ENCODE measurements at regions not wholly inside any gene's neighbourhood (a gene's known extent, or its start where the extent isn't known, plus 50 kb on each side); places are given as distances from the start of the nearest gene placed in this dataset.
A peak's percentile ranks its signal among the peaks of the same experiment; 100 is the strongest.

DNA sequence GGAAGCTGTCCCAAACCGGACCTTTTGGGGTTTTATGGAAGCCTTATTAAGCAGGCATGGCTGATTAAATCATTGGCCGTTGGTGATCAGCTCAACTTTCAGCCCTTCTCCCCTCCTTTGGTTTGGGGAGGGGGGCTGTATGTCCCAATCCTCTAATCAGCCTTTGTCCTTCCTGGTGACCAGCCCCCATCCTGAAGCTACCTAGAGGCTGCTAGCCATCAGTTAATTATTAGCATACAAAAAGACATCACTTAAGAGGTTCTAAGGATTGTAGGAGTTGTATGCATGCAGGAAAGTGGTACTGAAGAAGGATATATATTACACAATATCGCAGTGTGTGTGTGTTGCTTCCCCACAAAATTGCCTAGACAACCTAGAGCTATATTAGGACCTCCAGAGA, 553.3 kb upstream of the FZD8 start:
- H3K9me3 ChIP-seq: no peaks in the 10 kb centered on the region
- no peaks in the 10 kb centered on the region for H3K4me1 ChIP-seq
- no peak overlapping the region for H3K27ac ChIP-seq
- no peak for TF ChIP-seq POLR2A (IDR thresholded peaks at IDR 0.05)
- TF ChIP-seq, protein P1, sequence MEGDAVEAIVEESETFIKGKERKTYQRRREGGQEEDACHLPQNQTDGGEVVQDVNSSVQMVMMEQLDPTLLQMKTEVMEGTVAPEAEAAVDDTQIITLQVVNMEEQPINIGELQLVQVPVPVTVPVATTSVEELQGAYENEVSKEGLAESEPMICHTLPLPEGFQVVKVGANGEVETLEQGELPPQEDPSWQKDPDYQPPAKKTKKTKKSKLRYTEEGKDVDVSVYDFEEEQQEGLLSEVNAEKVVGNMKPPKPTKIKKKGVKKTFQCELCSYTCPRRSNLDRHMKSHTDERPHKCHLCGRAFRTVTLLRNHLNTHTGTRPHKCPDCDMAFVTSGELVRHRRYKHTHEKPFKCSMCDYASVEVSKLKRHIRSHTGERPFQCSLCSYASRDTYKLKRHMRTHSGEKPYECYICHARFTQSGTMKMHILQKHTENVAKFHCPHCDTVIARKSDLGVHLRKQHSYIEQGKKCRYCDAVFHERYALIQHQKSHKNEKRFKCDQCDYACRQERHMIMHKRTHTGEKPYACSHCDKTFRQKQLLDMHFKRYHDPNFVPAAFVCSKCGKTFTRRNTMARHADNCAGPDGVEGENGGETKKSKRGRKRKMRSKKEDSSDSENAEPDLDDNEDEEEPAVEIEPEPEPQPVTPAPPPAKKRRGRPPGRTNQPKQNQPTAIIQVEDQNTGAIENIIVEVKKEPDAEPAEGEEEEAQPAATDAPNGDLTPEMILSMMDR (IDR thresholded peaks at IDR 0.05 in 4 of 5, conservative IDR thresholded peaks at IDR 0.05 in 1 of 5): no peak
- DNase-seq (no peak), ATAC-seq (no peak)
- no peaks in the 10 kb centered on the region for H3K27me3 ChIP-seq
- intact Hi-C loops (cut with DNase I; ENCODE audit: low total_unique reads) (no loop called here), in situ Hi-C loops (cut with MboI; ENCODE audit: low sequenced_read_pairs in 4 of 4) (no loop called here)
- no peak overlapping the region for H3K4me3 ChIP-seq
- H3K36me3 ChIP-seq: no peaks in the 10 kb centered on the region

DNA sequence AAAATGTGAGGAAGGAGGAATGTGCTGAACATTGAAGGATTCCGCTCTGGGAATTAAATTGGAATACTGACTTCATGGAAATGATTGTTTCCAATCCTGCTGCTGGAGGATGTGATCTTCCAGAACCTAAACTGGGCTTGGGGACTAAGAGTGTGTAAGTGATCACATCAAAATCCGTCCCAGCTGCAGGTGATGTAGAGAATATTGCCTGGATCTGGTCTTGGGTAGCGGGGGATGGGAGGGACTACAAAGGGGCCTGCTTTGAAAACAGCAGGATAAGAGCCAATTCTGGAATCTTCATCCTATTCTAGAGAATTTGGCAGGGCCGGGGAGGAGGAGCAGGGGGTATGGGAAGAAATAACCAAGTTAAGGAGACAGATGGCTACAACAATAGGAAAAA, 552.2 kb upstream of the FZD8 start:
- Histone ChIP-seq H3K27me3 (no peaks in the 10 kb centered on the region), H3K27ac (no peak overlapping the region), H3K4me3 (no peak overlapping the region), H3K4me1 (no peaks in the 10 kb centered on the region), H3K36me3 (no peaks in the 10 kb centered on the region), H3K9me3 (no peaks in the 10 kb centered on the region)
- no peak for DNase-seq
- TF ChIP-seq, protein P1 (IDR thresholded peaks at IDR 0.05 in 4 of 5, conservative IDR thresholded peaks at IDR 0.05 in 1 of 5): no peak
- no peak for ATAC-seq
- in situ Hi-C loops (cut with MboI; ENCODE audit: low sequenced_read_pairs in 4 of 4) (no loop called here), intact Hi-C loops (cut with DNase I; ENCODE audit: low total_unique reads) (no loop called here)

DNA sequence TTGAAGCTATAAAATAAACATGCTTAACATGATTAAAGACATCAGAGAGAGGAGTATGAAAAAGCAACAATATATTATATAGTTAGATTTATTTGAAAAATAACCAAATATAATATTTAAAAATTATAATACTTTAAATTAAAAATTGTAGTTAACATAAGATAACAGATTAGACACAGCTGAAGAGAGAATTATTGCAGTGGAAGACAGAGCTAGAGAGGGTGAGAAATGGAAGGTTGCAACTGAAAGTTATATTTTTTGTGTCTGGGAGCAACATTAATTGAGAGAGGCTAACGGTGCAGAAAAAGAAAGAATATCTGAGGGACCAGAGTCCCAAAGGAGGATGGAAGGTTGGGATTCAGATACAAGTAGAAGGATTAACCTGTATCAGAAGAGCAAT, 548.9 kb upstream of the FZD8 start:
- H3K27me3 ChIP-seq: no peaks in the 10 kb centered on the region
- H3K9me3 ChIP-seq: no peaks in the 10 kb centered on the region
- H3K4me3 ChIP-seq: no peak overlapping the region
- no peaks in the 10 kb centered on the region for H3K36me3 ChIP-seq
- in situ Hi-C loops (cut with MboI; ENCODE audit: low sequenced_read_pairs in 4 of 4): no loop called here
- H3K4me1 ChIP-seq: no peaks in the 10 kb centered on the region
- H3K27ac ChIP-seq: no peak overlapping the region
- intact Hi-C loops (cut with DNase I; ENCODE audit: low total_unique reads): no loop called here
- no peak for DNase-seq
- TF ChIP-seq, protein P1 (IDR thresholded peaks at IDR 0.05 in 4 of 5, conservative IDR thresholded peaks at IDR 0.05 in 1 of 5): no peak
- no peak for TF ChIP-seq POLR2A (IDR thresholded peaks at IDR 0.05)
- ATAC-seq: no peak

DNA sequence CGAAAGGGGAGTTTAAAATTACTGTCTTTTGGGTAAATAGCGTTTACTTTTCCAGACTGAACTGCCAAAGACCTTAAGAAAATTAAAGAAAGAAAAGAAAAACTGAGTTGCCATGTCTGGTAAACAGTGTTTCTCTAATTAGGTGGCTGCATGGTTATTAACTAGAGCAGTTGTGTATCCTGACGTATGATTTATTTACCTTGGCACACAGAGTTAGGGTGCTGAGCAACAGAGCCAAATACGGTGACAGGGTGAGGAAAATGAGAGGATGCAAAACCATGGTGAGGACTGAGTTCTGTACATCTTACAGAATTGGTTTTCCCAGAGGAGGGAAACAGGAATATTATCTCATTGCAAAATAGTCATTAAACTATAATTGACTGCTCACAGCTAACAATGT, 546.4 kb upstream of the FZD8 start:
- intact Hi-C loops (cut with DNase I; ENCODE audit: low total_unique reads): no loop called here
- no peak for DNase-seq
- Histone ChIP-seq H3K36me3 (no peaks in the 10 kb centered on the region), H3K9me3 (no peaks in the 10 kb centered on the region), H3K27ac (no peak overlapping the region), H3K27me3 (no peaks in the 10 kb centered on the region), H3K4me1 (no peaks in the 10 kb centered on the region), H3K4me3 (no peak overlapping the region)
- TF ChIP-seq, protein P1 (IDR thresholded peaks at IDR 0.05 in 4 of 5, conservative IDR thresholded peaks at IDR 0.05 in 1 of 5): no peak
- TF ChIP-seq POLR2A (IDR thresholded peaks at IDR 0.05): no peak
- in situ Hi-C loops (cut with MboI; ENCODE audit: low sequenced_read_pairs in 4 of 4): no loop called here
- no peak for ATAC-seq

DNA sequence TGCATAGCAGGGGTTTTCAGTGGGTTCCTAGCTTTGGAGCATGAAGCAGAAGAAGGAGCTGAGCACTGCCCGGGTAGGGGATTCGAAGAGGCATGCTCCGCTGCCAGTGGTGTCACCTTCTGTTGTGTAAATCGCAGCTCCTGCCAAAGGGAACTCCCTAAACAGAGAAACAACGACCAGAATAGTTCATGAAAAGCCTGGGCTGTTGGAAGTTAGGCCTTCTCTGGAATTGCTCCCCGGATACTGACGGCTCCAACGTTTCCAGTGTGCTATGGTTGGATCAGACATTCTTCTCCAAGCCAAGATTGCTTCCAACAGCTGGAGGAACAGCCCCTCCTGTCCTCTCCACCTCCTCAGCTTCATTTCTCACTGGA, 546.0 kb upstream of the FZD8 start:
- intact Hi-C loops (cut with DNase I; ENCODE audit: low total_unique reads): no loop called here
- DNase-seq: peak in 1 of 2 donors; percentile 16
- TF ChIP-seq POLR2A (IDR thresholded peaks at IDR 0.05): no peak
- TF ChIP-seq, protein P1 (IDR thresholded peaks at IDR 0.05 in 4 of 5, conservative IDR thresholded peaks at IDR 0.05 in 1 of 5): no peak
- no peak overlapping the region for H3K4me3 ChIP-seq
- in situ Hi-C loops (cut with MboI; ENCODE audit: low sequenced_read_pairs in 4 of 4): no loop called here
- H3K9me3 ChIP-seq: no peaks in the 10 kb centered on the region
- H3K27me3 ChIP-seq: no peaks in the 10 kb centered on the region
- H3K4me1 ChIP-seq: no peaks in the 10 kb centered on the region
- H3K27ac ChIP-seq: peak overlapping the region in 1 of 4 donors; percentile 39
- H3K36me3 ChIP-seq: no peaks in the 10 kb centered on the region
- peak in 1 of 2 donors; percentile 33 for ATAC-seq

Measured in gastrocnemius medialis (tissue), 4 donors.